ENCODE measurements at regions not wholly inside any gene's neighbourhood (a gene's known extent, or its start where the extent isn't known, plus 50 kb on each side); places are given as distances from the start of the nearest gene placed in this dataset.

GRCh38 chr2:19457809-19458208 is 99.4 kb upstream of the OSR1 start:
- Histone ChIP-seq H3K27ac (ENCODE audit: low read depth, low read length) (no peak overlapping the region), H3K4me1 (ENCODE audit: control insufficient read depth, insufficient read depth, low read length) (peaks cover 28% of the 10 kb centered on the region), H3K9me3 (ENCODE audit: control insufficient read depth, insufficient read depth, low read depth, low read length) (peaks cover 3% of the 10 kb centered on the region; the same call in 1 of the 2 replicates), H3K4me3 (ENCODE audit: low read depth, low read length) (no peak overlapping the region), H3K9ac (ENCODE audit: low read length) (no peak overlapping the region), H3K27me3 (ENCODE audit: control insufficient read depth, insufficient read depth, low read length) (no peaks in the 10 kb centered on the region), H3K36me3 (ENCODE audit: control insufficient read depth, insufficient read depth, low read length) (no peaks in the 10 kb centered on the region)

DNA sequence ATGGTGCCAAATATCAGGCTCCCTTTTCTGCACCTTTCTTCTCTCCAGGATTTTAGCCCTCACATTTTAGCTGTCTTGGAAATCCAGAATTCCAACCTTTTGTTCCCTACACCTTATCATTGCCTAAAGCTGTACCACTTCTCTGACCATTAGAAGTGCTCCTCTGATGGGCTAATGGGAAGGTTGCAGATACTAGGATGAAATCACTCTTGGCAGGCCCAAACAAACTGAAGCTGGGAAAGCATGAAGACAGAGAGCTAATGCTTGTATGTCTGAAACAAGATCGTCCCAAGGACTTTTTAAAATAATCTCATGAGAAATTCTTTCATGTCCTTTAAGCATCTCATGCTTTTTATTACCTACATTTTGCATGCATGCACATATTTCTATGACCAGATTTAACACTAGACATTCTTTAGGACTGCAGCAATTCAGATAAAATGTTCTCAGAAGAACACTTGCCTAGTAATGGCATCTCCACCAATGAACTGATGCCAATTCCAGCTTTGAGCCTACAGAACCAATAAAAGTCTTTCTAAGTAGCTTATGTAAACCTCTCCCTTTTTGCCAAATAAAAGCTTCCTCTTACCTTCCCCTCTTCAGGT is 98.4 kb upstream of the OSR1 start:
- peaks cover 19% of the 10 kb centered on the region for H3K4me1 ChIP-seq (ENCODE audit: control insufficient read depth, insufficient read depth, low read length)
- H3K36me3 ChIP-seq (ENCODE audit: control insufficient read depth, insufficient read depth, low read length), result no peaks in the 10 kb centered on the region
- peaks cover 3% of the 10 kb centered on the region; the same call in 1 of the 2 replicates for H3K9me3 ChIP-seq (ENCODE audit: control insufficient read depth, insufficient read depth, low read depth, low read length)
- no peaks in the 10 kb centered on the region for H3K27me3 ChIP-seq (ENCODE audit: control insufficient read depth, insufficient read depth, low read length)
- no peak overlapping the region for H3K27ac ChIP-seq (ENCODE audit: low read depth, low read length)
- H3K4me3 ChIP-seq (ENCODE audit: low read depth, low read length), result no peak overlapping the region
- no peak overlapping the region for H3K9ac ChIP-seq (ENCODE audit: low read length)

- Histone ChIP-seq H3K4me1 (ENCODE audit: control insufficient read depth, insufficient read depth, low read length) (peaks cover 4% of the 10 kb centered on the region; the same call in 1 of the 2 replicates), H3K4me3 (ENCODE audit: low read depth, low read length) (no peak overlapping the region), H3K27ac (ENCODE audit: low read depth, low read length) (no peak overlapping the region), H3K27me3 (ENCODE audit: control insufficient read depth, insufficient read depth, low read length) (no peaks in the 10 kb centered on the region), H3K36me3 (ENCODE audit: control insufficient read depth, insufficient read depth, low read length) (no peaks in the 10 kb centered on the region), H3K9ac (ENCODE audit: low read length) (no peak overlapping the region), H3K9me3 (ENCODE audit: control insufficient read depth, insufficient read depth, low read depth, low read length) (peaks cover 3% of the 10 kb centered on the region; the same call in 1 of the 2 replicates)
Measured at GRCh38 chr2:19454125-19454524, 95.7 kb upstream of the OSR1 start.

GRCh38 chr2:19442731-19443130 is 84.3 kb upstream of the OSR1 start:
- Histone ChIP-seq H3K9me3 (ENCODE audit: control insufficient read depth, insufficient read depth, low read depth, low read length) (no peaks in the 10 kb centered on the region), H3K9ac (ENCODE audit: low read length) (no peak overlapping the region), H3K27ac (ENCODE audit: low read depth, low read length) (no peak overlapping the region), H3K4me3 (ENCODE audit: low read depth, low read length) (no peak overlapping the region), H3K27me3 (ENCODE audit: control insufficient read depth, insufficient read depth, low read length) (no peaks in the 10 kb centered on the region), H3K4me1 (ENCODE audit: control insufficient read depth, insufficient read depth, low read length) (no peaks in the 10 kb centered on the region), H3K36me3 (ENCODE audit: control insufficient read depth, insufficient read depth, low read length) (no peaks in the 10 kb centered on the region)

DNA sequence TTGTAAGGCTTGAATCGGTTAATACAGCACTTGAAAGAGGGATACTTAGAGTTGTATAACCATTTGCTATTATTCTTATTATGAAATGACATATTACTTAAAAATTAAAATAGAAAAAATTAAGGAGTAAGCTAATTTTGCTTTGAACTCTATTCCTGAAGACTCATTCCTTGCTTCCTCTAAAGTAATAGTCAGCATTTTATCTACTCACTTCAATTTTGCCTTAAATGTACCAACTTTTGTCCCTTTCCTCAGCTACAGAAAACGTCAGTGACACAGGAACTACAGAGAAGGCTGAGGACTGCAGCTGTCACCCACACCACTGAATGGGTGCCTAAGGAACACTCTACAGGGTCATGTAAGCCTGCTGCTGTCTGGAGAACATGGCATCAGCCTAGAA is 80.7 kb upstream of the OSR1 start:
- Histone ChIP-seq H3K27ac (ENCODE audit: low read depth, low read length) (no peak overlapping the region), H3K9me3 (ENCODE audit: control insufficient read depth, insufficient read depth, low read depth, low read length) (no peaks in the 10 kb centered on the region), H3K9ac (ENCODE audit: low read length) (no peak overlapping the region), H3K27me3 (ENCODE audit: control insufficient read depth, insufficient read depth, low read length) (no peaks in the 10 kb centered on the region), H3K4me3 (ENCODE audit: low read depth, low read length) (no peak overlapping the region), H3K4me1 (ENCODE audit: control insufficient read depth, insufficient read depth, low read length) (no peaks in the 10 kb centered on the region), H3K36me3 (ENCODE audit: control insufficient read depth, insufficient read depth, low read length) (no peaks in the 10 kb centered on the region)

GRCh38 chr2:19435815-19436214 is 77.4 kb upstream of the OSR1 start:
- Histone ChIP-seq H3K9me3 (ENCODE audit: control insufficient read depth, insufficient read depth, low read depth, low read length) (no peaks in the 10 kb centered on the region), H3K4me1 (ENCODE audit: control insufficient read depth, insufficient read depth, low read length) (no peaks in the 10 kb centered on the region), H3K27ac (ENCODE audit: low read depth, low read length) (no peak overlapping the region), H3K27me3 (ENCODE audit: control insufficient read depth, insufficient read depth, low read length) (no peaks in the 10 kb centered on the region), H3K4me3 (ENCODE audit: low read depth, low read length) (no peak overlapping the region), H3K36me3 (ENCODE audit: control insufficient read depth, insufficient read depth, low read length) (no peaks in the 10 kb centered on the region), H3K9ac (ENCODE audit: low read length) (no peak overlapping the region)

DNA sequence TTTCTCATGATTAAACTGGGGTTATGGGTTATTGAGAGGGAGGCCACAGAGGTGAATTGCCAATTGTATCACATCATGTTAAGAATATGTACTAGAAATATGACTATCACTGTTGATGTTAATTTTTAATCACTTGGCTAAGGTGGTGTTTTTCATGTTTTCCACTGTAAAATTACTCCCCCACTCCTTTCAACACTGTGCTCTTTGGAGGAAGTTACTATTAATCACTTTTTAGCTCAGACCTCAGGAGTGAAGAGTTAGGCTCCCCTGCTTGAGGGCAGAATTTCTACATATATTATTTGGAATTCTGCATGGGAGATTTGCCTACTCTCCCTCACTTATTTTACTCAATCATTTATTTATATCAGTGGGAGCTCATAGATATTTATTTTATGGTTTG is 76.0 kb upstream of the OSR1 start:
- H3K27ac ChIP-seq (ENCODE audit: low read depth, low read length), result no peak overlapping the region
- H3K4me3 ChIP-seq (ENCODE audit: low read depth, low read length), result no peak overlapping the region
- no peaks in the 10 kb centered on the region for H3K36me3 ChIP-seq (ENCODE audit: control insufficient read depth, insufficient read depth, low read length)
- H3K9ac ChIP-seq (ENCODE audit: low read length), result no peak overlapping the region
- no peaks in the 10 kb centered on the region for H3K4me1 ChIP-seq (ENCODE audit: control insufficient read depth, insufficient read depth, low read length)
- no peaks in the 10 kb centered on the region for H3K27me3 ChIP-seq (ENCODE audit: control insufficient read depth, insufficient read depth, low read length)
- H3K9me3 ChIP-seq (ENCODE audit: control insufficient read depth, insufficient read depth, low read depth, low read length), result no peaks in the 10 kb centered on the region

GRCh38 chr2:19426941-19427340 is 68.5 kb upstream of the OSR1 start:
- Histone ChIP-seq H3K9me3 (ENCODE audit: control insufficient read depth, insufficient read depth, low read depth, low read length) (no peaks in the 10 kb centered on the region), H3K27ac (ENCODE audit: low read depth, low read length) (no peak overlapping the region), H3K27me3 (ENCODE audit: control insufficient read depth, insufficient read depth, low read length) (no peaks in the 10 kb centered on the region), H3K36me3 (ENCODE audit: control insufficient read depth, insufficient read depth, low read length) (no peaks in the 10 kb centered on the region), H3K9ac (ENCODE audit: low read length) (no peak overlapping the region), H3K4me1 (ENCODE audit: control insufficient read depth, insufficient read depth, low read length) (peaks cover 25% of the 10 kb centered on the region), H3K4me3 (ENCODE audit: low read depth, low read length) (no peak overlapping the region)

DNA sequence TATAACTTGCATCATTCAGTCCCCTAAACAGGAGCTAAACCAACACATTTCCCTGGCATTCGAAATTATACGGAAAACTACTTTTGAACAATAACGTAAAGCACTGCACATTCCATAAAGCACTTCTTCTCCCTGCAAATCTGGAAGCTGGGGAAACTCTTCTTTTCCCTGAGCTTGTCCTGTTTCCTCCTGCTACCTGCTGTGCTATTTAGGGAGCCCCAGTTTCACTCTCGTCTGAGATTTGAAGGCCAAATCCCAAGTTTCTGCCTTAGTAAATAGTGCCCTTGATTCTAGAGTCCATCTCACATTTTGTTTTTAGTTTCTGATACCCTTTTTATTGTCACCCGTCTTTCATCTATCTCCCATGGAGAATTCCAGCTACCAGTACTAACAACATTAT is 67.7 kb upstream of the OSR1 start:
- Histone ChIP-seq H3K27ac (ENCODE audit: low read depth, low read length) (no peak overlapping the region), H3K27me3 (ENCODE audit: control insufficient read depth, insufficient read depth, low read length) (no peaks in the 10 kb centered on the region), H3K9ac (ENCODE audit: low read length) (no peak overlapping the region), H3K9me3 (ENCODE audit: control insufficient read depth, insufficient read depth, low read depth, low read length) (no peaks in the 10 kb centered on the region), H3K4me1 (ENCODE audit: control insufficient read depth, insufficient read depth, low read length) (peaks cover 25% of the 10 kb centered on the region), H3K4me3 (ENCODE audit: low read depth, low read length) (no peak overlapping the region), H3K36me3 (ENCODE audit: control insufficient read depth, insufficient read depth, low read length) (no peaks in the 10 kb centered on the region)

GRCh38 chr2:19425419-19425818 is 67.0 kb upstream of the OSR1 start:
- no peaks in the 10 kb centered on the region for H3K36me3 ChIP-seq (ENCODE audit: control insufficient read depth, insufficient read depth, low read length)
- H3K4me1 ChIP-seq (ENCODE audit: control insufficient read depth, insufficient read depth, low read length), result peaks cover 25% of the 10 kb centered on the region
- H3K4me3 ChIP-seq (ENCODE audit: low read depth, low read length), result no peak overlapping the region
- H3K9ac ChIP-seq (ENCODE audit: low read length), result no peak overlapping the region
- H3K27ac ChIP-seq (ENCODE audit: low read depth, low read length), result no peak overlapping the region
- no peaks in the 10 kb centered on the region for H3K27me3 ChIP-seq (ENCODE audit: control insufficient read depth, insufficient read depth, low read length)
- H3K9me3 ChIP-seq (ENCODE audit: control insufficient read depth, insufficient read depth, low read depth, low read length), result no peaks in the 10 kb centered on the region

DNA sequence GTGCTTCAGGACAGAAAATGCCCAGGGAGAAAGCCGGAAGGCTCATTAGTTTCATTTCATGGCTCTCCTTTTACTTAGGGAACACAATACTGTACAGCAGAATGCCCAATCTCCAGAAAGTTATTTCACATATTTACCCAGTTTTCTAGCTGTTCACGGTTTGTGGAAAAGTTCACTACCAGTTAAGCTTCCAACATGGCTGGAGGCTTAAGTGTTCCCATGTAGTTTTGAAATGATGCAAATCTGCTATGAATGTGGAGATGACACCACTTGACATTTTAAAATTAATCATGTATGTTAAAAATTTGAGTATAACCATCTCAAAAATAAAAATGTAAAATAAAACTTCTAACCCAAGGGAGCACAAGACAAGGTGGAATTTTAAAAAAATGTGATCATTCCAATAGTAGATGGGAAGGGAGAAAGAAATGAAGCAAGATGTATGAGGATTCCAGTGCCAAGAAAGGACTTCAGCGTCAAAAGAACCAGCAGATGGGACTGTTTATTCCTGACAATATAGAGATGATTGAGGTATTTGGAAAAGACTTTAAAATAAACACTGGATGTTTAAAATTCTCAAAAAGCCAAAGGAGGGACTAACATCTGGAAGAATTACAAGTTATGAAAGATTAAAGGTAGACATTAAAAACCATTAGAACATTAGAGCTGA is 60.9 kb upstream of the OSR1 start:
- Histone ChIP-seq H3K4me1 (ENCODE audit: control insufficient read depth, insufficient read depth, low read length) (peaks cover 8% of the 10 kb centered on the region; the same call in 1 of the 2 replicates), H3K9me3 (ENCODE audit: control insufficient read depth, insufficient read depth, low read depth, low read length) (no peaks in the 10 kb centered on the region), H3K36me3 (ENCODE audit: control insufficient read depth, insufficient read depth, low read length) (no peaks in the 10 kb centered on the region), H3K9ac (ENCODE audit: low read length) (no peak overlapping the region), H3K27ac (ENCODE audit: low read depth, low read length) (no peak overlapping the region), H3K4me3 (ENCODE audit: low read depth, low read length) (no peak overlapping the region), H3K27me3 (ENCODE audit: control insufficient read depth, insufficient read depth, low read length) (no peaks in the 10 kb centered on the region)

All from HUES6 (cell line).